ENCODE measurements at regions not wholly inside any gene's neighbourhood (a gene's known extent, or its start where the extent isn't known, plus 50 kb on each side); places are given as distances from the start of the nearest gene placed in this dataset.

- no peak for TF ChIP-seq CTCF (conservative IDR thresholded peaks at IDR 0.05)
- no peak for TF ChIP-seq EZH2 (IDR thresholded peaks at IDR 0.05; ENCODE audit: low read depth)
Observed at GRCh38 chr6:76892542-76892941, 570.7 kb downstream of the HTR1B start.
